ENCODE measurements at regions not wholly inside any gene's neighbourhood (a gene's known extent, or its start where the extent isn't known, plus 50 kb on each side); places are given as distances from the start of the nearest gene placed in this dataset.

DNA sequence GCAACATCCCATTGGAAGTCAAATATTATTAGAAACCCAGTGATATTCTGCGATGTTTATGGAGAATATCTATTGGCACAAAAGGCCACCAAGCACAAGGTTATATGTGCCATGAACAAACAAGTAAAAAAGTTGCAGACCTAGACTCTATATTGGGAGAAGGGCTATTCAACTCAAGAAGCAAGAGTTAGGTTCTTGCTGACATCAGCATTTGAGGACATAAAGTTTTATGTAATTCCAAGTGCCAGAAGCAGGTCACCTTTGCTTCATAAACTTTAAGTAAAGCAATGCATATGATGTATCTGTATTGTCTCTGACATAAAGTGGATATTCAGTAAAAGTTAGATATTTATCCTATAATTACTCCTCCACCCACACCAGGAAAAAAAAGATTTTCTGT is 71.1 kb downstream of the MAGEB10 start:
- WGBS (ENCODE audit: insufficient coverage), result no CpG with 5 or more reads among the region's 1 CpG
- intact Hi-C loops (cut with micrococcal nuclease), result no loop called here
- H3K4me1 Mint-ChIP-seq, result no peaks in the 10 kb centered on the region

More for the DNA sequence above, 71.1 kb downstream of the MAGEB10 start:
- no peaks in the 10 kb centered on the region for H3K36me3 Mint-ChIP-seq
- H3K9me3 Mint-ChIP-seq, result peaks cover 0 to 6% (median 2%) of the 10 kb centered on the region in 7 donors
- H3K27me3 Mint-ChIP-seq (ENCODE audit: low read depth in 3 of 3), result no peaks in the 10 kb centered on the region
- no peaks in the 10 kb centered on the region for H3K4me1 ChIP-seq (ENCODE audit: control insufficient read depth in 1 of 2, insufficient read depth in 2 of 2, low read length in 2 of 2)
- H3K9me3 ChIP-seq (replicated peaks in 1 of 2; ENCODE audit: control insufficient read depth in 1 of 2, insufficient read depth in 1 of 2, low read length in 2 of 2), result no peaks in the 10 kb centered on the region
- H3K4me3 ChIP-seq (replicated peaks in 1 of 3; ENCODE audit: low read depth in 2 of 3, low read length in 3 of 3), result no peak overlapping the region
- H3K79me2 ChIP-seq (ENCODE audit: insufficient read depth, low read length), result no peaks in the 10 kb centered on the region
- no peak overlapping the region for H3K4me2 ChIP-seq (replicated peaks; ENCODE audit: extremely low read depth, low read length, poor library complexity, severe bottlenecking)
- H2AFZ ChIP-seq (ENCODE audit: insufficient read depth, low read depth, low read length, poor library complexity, severe bottlenecking), result no peak overlapping the region
- DNase-seq, result no peak
- H3K27ac ChIP-seq (ENCODE audit: low read depth in 1 of 2, low read length in 2 of 2), result no peak overlapping the region
- no peaks in the 10 kb centered on the region for H4K20me1 ChIP-seq (ENCODE audit: insufficient read depth, low read length)
- H3K4me3 Mint-ChIP-seq, result no peak overlapping the region
- no peak overlapping the region for H3K27ac Mint-ChIP-seq
- no peaks in the 10 kb centered on the region for H3K27me3 ChIP-seq (ENCODE audit: control insufficient read depth in 2 of 2, insufficient read depth in 2 of 2, low read length in 2 of 2)
- TF ChIP-seq, protein P1, sequence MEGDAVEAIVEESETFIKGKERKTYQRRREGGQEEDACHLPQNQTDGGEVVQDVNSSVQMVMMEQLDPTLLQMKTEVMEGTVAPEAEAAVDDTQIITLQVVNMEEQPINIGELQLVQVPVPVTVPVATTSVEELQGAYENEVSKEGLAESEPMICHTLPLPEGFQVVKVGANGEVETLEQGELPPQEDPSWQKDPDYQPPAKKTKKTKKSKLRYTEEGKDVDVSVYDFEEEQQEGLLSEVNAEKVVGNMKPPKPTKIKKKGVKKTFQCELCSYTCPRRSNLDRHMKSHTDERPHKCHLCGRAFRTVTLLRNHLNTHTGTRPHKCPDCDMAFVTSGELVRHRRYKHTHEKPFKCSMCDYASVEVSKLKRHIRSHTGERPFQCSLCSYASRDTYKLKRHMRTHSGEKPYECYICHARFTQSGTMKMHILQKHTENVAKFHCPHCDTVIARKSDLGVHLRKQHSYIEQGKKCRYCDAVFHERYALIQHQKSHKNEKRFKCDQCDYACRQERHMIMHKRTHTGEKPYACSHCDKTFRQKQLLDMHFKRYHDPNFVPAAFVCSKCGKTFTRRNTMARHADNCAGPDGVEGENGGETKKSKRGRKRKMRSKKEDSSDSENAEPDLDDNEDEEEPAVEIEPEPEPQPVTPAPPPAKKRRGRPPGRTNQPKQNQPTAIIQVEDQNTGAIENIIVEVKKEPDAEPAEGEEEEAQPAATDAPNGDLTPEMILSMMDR (IDR thresholded peaks at IDR 0.05), result no peak
- no peaks in the 10 kb centered on the region for H3K36me3 ChIP-seq (replicated peaks in 1 of 2; ENCODE audit: control insufficient read depth in 1 of 2, insufficient read depth in 2 of 2, low read length in 2 of 2)
- no peak overlapping the region for H3K9ac ChIP-seq (ENCODE audit: insufficient read depth, low read length, poor library complexity, severe bottlenecking)

Measured in CD14-positive monocyte (primary cell).